GM12878 (cell line): ENCODE measurements at regions not wholly inside any gene's neighbourhood (a gene's known extent, or its start where the extent isn't known, plus 50 kb on each side); places are given as distances from the start of the nearest gene placed in this dataset.

ENCODE experiments used
- ATAC-seq: fragments of 200-7000 bp; cut with Tn5 transposase; 3 replicates; pipeline ENCODE4 v1.9.1; 2020; ENCODE audit warnings: mild to moderate bottlenecking, moderate library complexity
- BruUV-seq: library from RNA; stranded (reverse); fragments of 400-500 nt; replicated peaks from 2 replicates; lab custom pipeline; 2021; lab: Mats Ljungman, UMichigan
- CTCF ChIA-PET: fragments of 300-600 bp; sonication (Branson Sonifier 250); formaldehyde crosslinking; extraction: SDS; loops from one replicate; lab custom pipeline; 2021; ENCODE audit warnings: inconsistent platforms; lab: Yijun Ruan, JAX
- POLR2A ChIA-PET: fragments of 350-600 bp; formaldehyde crosslinking; extraction: SDS; loops from one replicate; lab custom pipeline; 2021; ENCODE audit warnings: inconsistent platforms; lab: Charles Lee
- RAD21 ChIA-PET: fragments of 300-600 bp; sonication (Branson Sonifier 250); formaldehyde crosslinking; loops from one replicate; lab custom pipeline; 2023; ENCODE audit warnings: antibody characterized with exemption; ENCODE audit not compliant: unreplicated experiment; lab: Charles Lee
- SMC1A ChIA-PET: fragments of 300-600 bp; sonication (Branson Sonifier 250); formaldehyde crosslinking; loops from one replicate; lab custom pipeline; 2023; ENCODE audit not compliant: unreplicated experiment, uncharacterized antibody; lab: Charles Lee
- DNase-seq: peaks from one replicate; pipeline ENCODE4 v3.0.0-alpha.2; 2011; ENCODE audit warnings: low read depth, low spot score
- FAIRE-seq: peaks from 3 replicates; lab custom pipeline; 2011; peaks lifted over from hg19 to GRCh38; lab: Jason Lieb, UNC
- H2AFZ ChIP-seq: 2 replicates; pipeline ENCODE4 v1.6.0; 2011; ENCODE audit warnings: low read depth, low read length, control low read depth; ENCODE audit not compliant: control insufficient read depth
- H3K27ac ChIP-seq: 2 replicates; pipeline ENCODE4 v1.5.1; 2011; ENCODE audit warnings: control low read depth; ENCODE audit not compliant: control insufficient read depth, insufficient read depth
- H3K27me3 ChIP-seq, 2 experiments: replicated peaks in 1 of 2; 2 replicates each; pipeline versions ENCODE4 v1.6.0 to v1.6.1; 2011; ENCODE audit warnings: low read length in 1 of 2; ENCODE audit not compliant: control insufficient read depth in 2 of 2, insufficient read depth in 2 of 2
- H3K36me3 ChIP-seq, 2 experiments: 2 replicates each; pipeline ENCODE4 v1.5.1; 2011; ENCODE audit warnings: low read length in 1 of 2; ENCODE audit not compliant: control insufficient read depth in 2 of 2, insufficient read depth in 2 of 2
- H3K4me1 ChIP-seq: 2 replicates; pipeline ENCODE4 v1.6.1; 2011; ENCODE audit warnings: mild to moderate bottlenecking, low read length, moderate library complexity, mixed read lengths; ENCODE audit not compliant: control insufficient read depth, insufficient read depth
- H3K4me2 ChIP-seq: 2 replicates; pipeline ENCODE4 v1.6.0; 2011; ENCODE audit warnings: control low read depth; ENCODE audit not compliant: control insufficient read depth, insufficient read depth
- H3K4me3 ChIP-seq: fragments of 200-600 bp; sonication (generic); 2 replicates; pipeline ENCODE4 v1.5.1; 2016
- H3K79me2 ChIP-seq: 2 replicates; pipeline ENCODE4 v1.6.0; 2011; ENCODE audit warnings: low read length; ENCODE audit not compliant: control insufficient read depth, insufficient read depth
- H3K9ac ChIP-seq: 2 replicates; pipeline ENCODE4 v1.8.0; 2011; ENCODE audit warnings: low read length, control low read depth, mixed read lengths; ENCODE audit not compliant: control insufficient read depth, insufficient read depth
- H3K9me3 ChIP-seq: replicated peaks from 3 replicates; pipeline ENCODE4 v1.5.1; 2011; ENCODE audit warnings: mild to moderate bottlenecking, low read length; ENCODE audit not compliant: control insufficient read depth, insufficient read depth
- H4K20me1 ChIP-seq: 2 replicates; pipeline ENCODE4 v1.6.0; 2011; ENCODE audit not compliant: control insufficient read depth, insufficient read depth
- ATF7 ChIP-seq: fragments of 450-650 bp; IDR thresholded peaks from 2 replicates; pipeline ENCODE4 v1.6.1; 2016; ENCODE audit warnings: low read depth, mild to moderate bottlenecking
- CBFB ChIP-seq: IDR thresholded peaks from 2 replicates; pipeline ENCODE4 v1.6.1; 2016; ENCODE audit warnings: antibody characterized with exemption, low read depth
- E2F4 ChIP-seq: IDR thresholded peaks from 2 replicates; pipeline ENCODE4 v1.6.1; 2012; ENCODE audit warnings: low read depth, low read length, improper control_type of control experiment
- PAX5 ChIP-seq: IDR thresholded peaks from 2 replicates; pipeline ENCODE4 v1.6.1; 2011; ENCODE audit warnings: low read depth, low read length, borderline replicate concordance
- POLR2AphosphoS5 ChIP-seq: IDR thresholded peaks from 2 replicates; pipeline ENCODE4 v1.6.1; 2011; ENCODE audit warnings: mild to moderate bottlenecking, low read length, inconsistent platforms
- TAF1 ChIP-seq: IDR thresholded peaks from 2 replicates; pipeline ENCODE4 v1.6.1; 2011; ENCODE audit warnings: mild to moderate bottlenecking, low read depth, low read length, borderline replicate concordance
- USF1 ChIP-seq: IDR thresholded peaks from 2 replicates; pipeline ENCODE4 v1.6.1; 2011; ENCODE audit warnings: borderline replicate concordance, low read depth, mild to moderate bottlenecking, moderate library complexity, mixed read lengths, low read length; ENCODE audit not compliant: insufficient read depth; ENCODE audit errors: extremely low read length
- ZNF217 ChIP-seq: fragments of 450-650 bp; IDR thresholded peaks from 2 replicates; pipeline ENCODE4 v1.6.1; 2017; ENCODE audit warnings: antibody characterized with exemption, mild to moderate bottlenecking
- ZNF622 ChIP-seq: fragments of 450-650 bp; IDR thresholded peaks from 2 replicates; pipeline ENCODE4 v1.6.1; 2017; ENCODE audit warnings: mild to moderate bottlenecking, inconsistent platforms
- WGBS: methylation state at CpG from one replicate; pipeline ENCODE4 v1.1.6; 2016; ENCODE audit warnings: low lambda C conversion rate; ENCODE audit not compliant: insufficient replicate concordance, insufficient coverage; ENCODE audit errors: missing lambda C conversion rate; 5-methylcytosine and 5-hydroxymethylcytosine counted together
- in situ Hi-C: fragments of 300-500 bp; cut with MboI; formaldehyde crosslinking; loops from 9 replicates; pipeline ENCODE4 v1.14.3; 2018; ENCODE audit warnings: mixed read lengths
- intact Hi-C: fragments of 100-400 bp; cut with micrococcal nuclease; formaldehyde crosslinking; loops from one replicate; pipeline ENCODE4 v1.14.2; 2022; ENCODE audit not compliant: unreplicated experiment
- TF ChIP-seq, protein P1 (sequence below): fragments of 450-650 bp; IDR thresholded peaks from 2 replicates; pipeline ENCODE4 v1.6.1; 2017; ENCODE audit warnings: mild to moderate bottlenecking
- TF ChIP-seq, protein P2 (sequence below), 3 experiments: IDR thresholded peaks in 2 of 3; conservative IDR thresholded peaks in 1 of 3; 2 replicates each; pipeline ENCODE4 v1.5.1; 2011; ENCODE audit warnings: low read depth in 3 of 3, low read length in 3 of 3, mild to moderate bottlenecking in 3 of 3, control low read depth in 2 of 3, moderate library complexity in 2 of 3, inconsistent platforms in 1 of 3, mixed read lengths in 1 of 3; ENCODE audit not compliant: control insufficient read depth in 2 of 3, insufficient read depth in 1 of 3; ENCODE audit errors: extremely low read depth in 1 of 3
- TF ChIP-seq, protein P3 (sequence below): IDR thresholded peaks from 2 replicates; pipeline ENCODE4 v1.6.1; 2011; ENCODE audit warnings: low read depth, low read length, improper control_type of control experiment, borderline replicate concordance

GRCh38 chr3:45306406-45307008 is 80.4 kb upstream of the TMEM158 start:
- Histone ChIP-seq H2AFZ (no peak overlapping the region), H3K36me3 (no peaks in the 10 kb centered on the region), H4K20me1 (no peaks in the 10 kb centered on the region), H3K27ac (no peak overlapping the region), H3K79me2 (no peaks in the 10 kb centered on the region), H3K4me1 (no peaks in the 10 kb centered on the region), H3K9ac (no peak overlapping the region), H3K9me3 (no peaks in the 10 kb centered on the region; the same call in 2 of the 3 replicates), H3K27me3 (no peaks in the 10 kb centered on the region; a peak in 1 of 4 replicates), H3K4me3 (no peak overlapping the region), H3K4me2 (no peak overlapping the region)
- no peak for DNase-seq
- CTCF ChIA-PET: interaction anchor here (0.6 kb wide), 1 partner anchor 88 kb away, joined by 3 read pairs; no protein-coding TSS in a partner anchor
- intact Hi-C loops (no loop called here), in situ Hi-C loops (no loop called here)
- no TSS peak for BruUV-seq
- SMC1A ChIA-PET: interaction anchor here (1.3 kb wide), 1 partner anchor 15 kb away, joined by 4 read pairs; no protein-coding TSS in a partner anchor
- FAIRE-seq: no peak
- no peak for ATAC-seq
- POLR2A ChIA-PET: interaction anchor here (1.1 kb wide), 1 partner anchor 17 kb away, joined by 3 read pairs; no protein-coding TSS in a partner anchor
- WGBS: 56% methylated on average over 28 of the region's 37 CpGs
- RAD21 ChIA-PET: no interaction called here
- no peak for TF ChIP-seq ATF7
- TF ChIP-seq E2F4: no peak
- TF ChIP-seq, protein P1, sequence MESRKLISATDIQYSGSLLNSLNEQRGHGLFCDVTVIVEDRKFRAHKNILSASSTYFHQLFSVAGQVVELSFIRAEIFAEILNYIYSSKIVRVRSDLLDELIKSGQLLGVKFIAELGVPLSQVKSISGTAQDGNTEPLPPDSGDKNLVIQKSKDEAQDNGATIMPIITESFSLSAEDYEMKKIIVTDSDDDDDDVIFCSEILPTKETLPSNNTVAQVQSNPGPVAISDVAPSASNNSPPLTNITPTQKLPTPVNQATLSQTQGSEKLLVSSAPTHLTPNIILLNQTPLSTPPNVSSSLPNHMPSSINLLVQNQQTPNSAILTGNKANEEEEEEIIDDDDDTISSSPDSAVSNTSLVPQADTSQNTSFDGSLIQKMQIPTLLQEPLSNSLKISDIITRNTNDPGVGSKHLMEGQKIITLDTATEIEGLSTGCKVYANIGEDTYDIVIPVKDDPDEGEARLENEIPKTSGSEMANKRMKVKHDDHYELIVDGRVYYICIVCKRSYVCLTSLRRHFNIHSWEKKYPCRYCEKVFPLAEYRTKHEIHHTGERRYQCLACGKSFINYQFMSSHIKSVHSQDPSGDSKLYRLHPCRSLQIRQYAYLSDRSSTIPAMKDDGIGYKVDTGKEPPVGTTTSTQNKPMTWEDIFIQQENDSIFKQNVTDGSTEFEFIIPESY: no peak
- no peak for TF ChIP-seq ZNF217
- TF ChIP-seq TAF1: no peak
- no peak for TF ChIP-seq PAX5
- TF ChIP-seq, protein P2, sequence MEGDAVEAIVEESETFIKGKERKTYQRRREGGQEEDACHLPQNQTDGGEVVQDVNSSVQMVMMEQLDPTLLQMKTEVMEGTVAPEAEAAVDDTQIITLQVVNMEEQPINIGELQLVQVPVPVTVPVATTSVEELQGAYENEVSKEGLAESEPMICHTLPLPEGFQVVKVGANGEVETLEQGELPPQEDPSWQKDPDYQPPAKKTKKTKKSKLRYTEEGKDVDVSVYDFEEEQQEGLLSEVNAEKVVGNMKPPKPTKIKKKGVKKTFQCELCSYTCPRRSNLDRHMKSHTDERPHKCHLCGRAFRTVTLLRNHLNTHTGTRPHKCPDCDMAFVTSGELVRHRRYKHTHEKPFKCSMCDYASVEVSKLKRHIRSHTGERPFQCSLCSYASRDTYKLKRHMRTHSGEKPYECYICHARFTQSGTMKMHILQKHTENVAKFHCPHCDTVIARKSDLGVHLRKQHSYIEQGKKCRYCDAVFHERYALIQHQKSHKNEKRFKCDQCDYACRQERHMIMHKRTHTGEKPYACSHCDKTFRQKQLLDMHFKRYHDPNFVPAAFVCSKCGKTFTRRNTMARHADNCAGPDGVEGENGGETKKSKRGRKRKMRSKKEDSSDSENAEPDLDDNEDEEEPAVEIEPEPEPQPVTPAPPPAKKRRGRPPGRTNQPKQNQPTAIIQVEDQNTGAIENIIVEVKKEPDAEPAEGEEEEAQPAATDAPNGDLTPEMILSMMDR (IDR thresholded peaks at IDR 0.05 in 2 of 3, conservative IDR thresholded peaks at IDR 0.05 in 1 of 3; ENCODE audit: control insufficient read depth in 2 of 3, extremely low read depth in 1 of 3, insufficient read depth in 1 of 3, low read depth in 3 of 3, low read length in 3 of 3): no peak
- TF ChIP-seq USF1: no peak
- no peak for TF ChIP-seq ZNF622
- no peak for TF ChIP-seq CBFB
- no peak for TF ChIP-seq POLR2AphosphoS5
- TF ChIP-seq, protein P3, sequence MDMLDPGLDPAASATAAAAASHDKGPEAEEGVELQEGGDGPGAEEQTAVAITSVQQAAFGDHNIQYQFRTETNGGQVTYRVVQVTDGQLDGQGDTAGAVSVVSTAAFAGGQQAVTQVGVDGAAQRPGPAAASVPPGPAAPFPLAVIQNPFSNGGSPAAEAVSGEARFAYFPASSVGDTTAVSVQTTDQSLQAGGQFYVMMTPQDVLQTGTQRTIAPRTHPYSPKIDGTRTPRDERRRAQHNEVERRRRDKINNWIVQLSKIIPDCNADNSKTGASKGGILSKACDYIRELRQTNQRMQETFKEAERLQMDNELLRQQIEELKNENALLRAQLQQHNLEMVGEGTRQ: no peak
